Omental fat pad (tissue), 3 donors: ENCODE measurements at regions not wholly inside any gene's neighbourhood (a gene's known extent, or its start where the extent isn't known, plus 50 kb on each side); places are given as distances from the start of the nearest gene placed in this dataset.

Experiments used
- ATAC-seq: fragments of 150-250 bp; one replicate; pipeline ENCODE4 v1.9.1; 2016; ENCODE audit warnings: mild to moderate bottlenecking, moderate library complexity; ENCODE audit not compliant: low FRiP score
- DNase-seq: peaks from one replicate; pipeline ENCODE4 v3.0.0-alpha.2; 2019; ENCODE audit warnings: low spot score
- TF ChIP-seq, protein P1 (sequence below), 3 donors: fragments of 450-650 bp; IDR thresholded peaks; one replicate each; pipeline ENCODE4 v1.5.1; 2016 to 2017; ENCODE audit warnings: antibody characterized with exemption in 3 of 3, mild to moderate bottlenecking in 3 of 3, moderate library complexity in 2 of 3

DNA sequence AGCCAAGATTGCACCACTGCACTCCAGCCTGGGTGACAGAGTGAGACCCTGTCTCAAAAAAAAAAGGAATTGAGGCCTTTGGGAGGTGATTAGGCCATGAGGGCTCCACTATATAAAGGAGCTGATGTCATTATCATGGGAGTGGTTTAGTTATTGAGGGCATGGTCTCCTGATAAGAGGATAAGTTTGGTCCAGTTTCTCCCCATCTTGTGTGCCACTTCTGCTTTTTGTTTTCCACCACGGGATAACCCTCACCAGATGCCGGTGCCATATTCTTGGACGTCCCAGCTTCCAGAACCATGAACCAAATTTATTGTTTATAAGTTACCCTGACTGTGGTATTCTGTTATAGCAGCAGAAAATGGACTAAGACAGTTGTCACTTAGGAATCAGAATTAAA lies 125.8 kb downstream of the C1D start:
- DNase-seq (no peak), ATAC-seq (no peak)
- TF ChIP-seq, protein P1, sequence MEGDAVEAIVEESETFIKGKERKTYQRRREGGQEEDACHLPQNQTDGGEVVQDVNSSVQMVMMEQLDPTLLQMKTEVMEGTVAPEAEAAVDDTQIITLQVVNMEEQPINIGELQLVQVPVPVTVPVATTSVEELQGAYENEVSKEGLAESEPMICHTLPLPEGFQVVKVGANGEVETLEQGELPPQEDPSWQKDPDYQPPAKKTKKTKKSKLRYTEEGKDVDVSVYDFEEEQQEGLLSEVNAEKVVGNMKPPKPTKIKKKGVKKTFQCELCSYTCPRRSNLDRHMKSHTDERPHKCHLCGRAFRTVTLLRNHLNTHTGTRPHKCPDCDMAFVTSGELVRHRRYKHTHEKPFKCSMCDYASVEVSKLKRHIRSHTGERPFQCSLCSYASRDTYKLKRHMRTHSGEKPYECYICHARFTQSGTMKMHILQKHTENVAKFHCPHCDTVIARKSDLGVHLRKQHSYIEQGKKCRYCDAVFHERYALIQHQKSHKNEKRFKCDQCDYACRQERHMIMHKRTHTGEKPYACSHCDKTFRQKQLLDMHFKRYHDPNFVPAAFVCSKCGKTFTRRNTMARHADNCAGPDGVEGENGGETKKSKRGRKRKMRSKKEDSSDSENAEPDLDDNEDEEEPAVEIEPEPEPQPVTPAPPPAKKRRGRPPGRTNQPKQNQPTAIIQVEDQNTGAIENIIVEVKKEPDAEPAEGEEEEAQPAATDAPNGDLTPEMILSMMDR (IDR thresholded peaks at IDR 0.05) = no peak

DNA sequence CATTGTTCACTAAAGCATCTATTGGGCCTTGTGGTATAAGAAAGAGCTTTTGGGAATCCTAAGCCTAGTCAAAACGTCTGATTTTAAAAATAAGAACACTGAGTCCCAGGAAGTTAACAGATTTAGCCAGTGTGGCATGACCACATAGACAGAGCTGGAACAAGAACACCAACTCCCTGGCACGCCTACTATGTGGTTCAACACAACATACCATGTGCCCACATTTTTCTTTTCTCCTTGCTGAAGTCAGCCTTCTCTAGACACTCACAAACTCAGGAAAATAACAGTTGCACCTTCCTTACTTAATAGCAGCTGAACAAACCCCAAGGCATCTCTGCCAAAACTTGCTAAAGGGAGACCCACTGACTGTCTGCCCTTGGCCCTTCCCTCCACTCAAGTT lies 124.8 kb downstream of the C1D start:
- TF ChIP-seq, protein P1 (IDR thresholded peaks at IDR 0.05) = no peak
- DNase-seq = no peak

DNA sequence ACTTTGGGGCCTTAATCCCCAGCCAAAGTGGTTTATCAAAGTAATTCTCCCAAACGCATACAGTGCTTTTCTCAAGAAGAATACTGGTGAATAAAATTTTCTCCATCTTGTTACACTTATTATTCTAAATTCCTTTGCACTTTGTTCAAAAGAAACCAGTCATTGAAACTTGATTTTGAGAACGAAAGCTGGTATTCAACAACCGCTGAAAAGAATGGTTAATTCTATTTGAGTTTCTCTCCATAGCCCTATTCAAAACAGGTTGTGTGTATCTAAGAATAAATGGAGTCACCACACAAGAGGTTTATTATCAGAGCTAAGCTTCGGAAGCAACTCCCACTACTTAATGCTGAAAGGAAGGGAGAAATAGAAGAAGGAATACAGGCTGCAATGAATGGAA lies 117.7 kb downstream of the C1D start:
- ATAC-seq (no peak), DNase-seq (no peak)
- TF ChIP-seq, protein P1 (IDR thresholded peaks at IDR 0.05) = no peak

More for the DNA sequence above, 124.8 kb downstream of the C1D start:
- no peak for ATAC-seq

DNA sequence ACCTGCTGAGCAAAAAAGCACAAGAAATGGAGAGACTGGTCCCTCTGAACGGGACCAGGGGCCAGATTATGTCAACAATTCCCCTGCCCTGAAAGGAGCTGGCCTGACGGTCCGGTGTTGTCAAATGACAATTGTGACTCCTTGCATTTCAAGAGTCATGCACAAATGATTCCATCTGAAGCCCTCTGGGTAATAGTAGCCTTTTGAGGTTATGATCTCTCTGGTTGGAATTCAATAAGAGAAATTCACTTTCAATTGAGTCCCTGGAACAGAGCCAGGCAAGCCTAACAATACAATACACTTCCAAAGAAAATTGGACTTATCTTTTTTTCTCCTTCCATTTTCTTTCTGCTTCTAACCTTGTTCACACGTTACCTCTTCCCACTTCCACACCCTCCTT lies 116.9 kb downstream of the C1D start:
- TF ChIP-seq, protein P1 (IDR thresholded peaks at IDR 0.05) = no peak
- DNase-seq = no peak
- ATAC-seq = no peak

DNA sequence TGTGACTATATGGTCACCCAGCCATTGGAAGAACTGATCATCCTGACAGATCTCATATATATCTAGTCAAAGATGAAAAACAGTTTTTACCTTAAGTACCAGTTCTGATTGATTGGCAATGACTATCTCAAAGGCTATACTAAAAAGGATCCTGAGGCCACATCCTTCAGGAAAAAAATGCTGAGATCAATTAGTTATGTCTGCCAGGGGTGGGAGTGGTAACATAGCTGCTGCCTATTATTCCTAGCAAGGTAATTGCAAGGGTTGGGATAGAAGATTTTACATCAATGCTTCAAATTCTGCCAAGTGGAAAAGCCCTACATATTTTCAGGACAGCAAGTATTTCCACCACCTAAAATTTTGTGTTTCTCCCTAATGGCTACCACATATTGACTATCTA lies 114.7 kb downstream of the C1D start:
- DNase-seq (no peak), ATAC-seq (no peak)
- TF ChIP-seq, protein P1 (IDR thresholded peaks at IDR 0.05) = no peak

DNA sequence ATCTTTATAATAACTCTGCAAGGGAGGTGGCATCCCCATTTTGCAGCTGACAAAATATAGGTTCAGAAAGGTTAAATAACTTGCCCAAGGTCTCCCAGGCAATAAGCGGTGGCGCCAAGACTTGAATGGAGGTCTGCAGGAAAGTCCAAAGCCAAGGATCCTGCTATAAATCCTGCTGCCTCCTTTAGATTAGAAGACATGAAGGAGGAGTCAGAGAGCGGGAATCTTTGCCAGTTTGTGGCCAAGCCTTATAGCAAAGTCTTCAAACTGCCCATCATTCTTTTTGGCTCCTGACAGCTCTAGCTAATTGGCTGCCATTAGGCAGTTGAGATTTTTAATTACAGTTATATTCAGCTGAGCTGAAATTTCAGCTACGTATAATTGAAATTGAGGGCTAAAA lies 114.3 kb downstream of the C1D start:
- ATAC-seq (no peak), DNase-seq (no peak)
- TF ChIP-seq, protein P1 (IDR thresholded peaks at IDR 0.05) = no peak

DNA sequence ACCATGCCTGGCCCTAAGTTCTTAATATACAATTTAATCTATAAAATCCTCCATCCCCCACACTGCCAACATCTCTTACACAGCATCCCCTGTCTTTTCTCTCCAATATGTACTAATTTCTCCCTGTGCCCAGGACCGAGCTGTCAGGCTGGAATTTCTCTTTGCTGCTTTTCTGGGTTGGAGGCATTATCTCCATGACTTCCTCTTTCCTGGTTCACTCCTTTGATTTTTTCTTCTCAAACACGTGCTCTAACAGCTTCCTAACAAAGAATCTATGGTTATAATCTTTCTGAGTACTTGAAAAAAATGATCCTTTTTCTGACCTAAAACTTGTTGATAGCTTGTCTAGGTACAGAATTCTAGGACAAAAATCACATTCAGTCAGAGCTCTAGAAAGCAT lies 112.8 kb downstream of the C1D start:
- DNase-seq (no peak), ATAC-seq (no peak)
- TF ChIP-seq, protein P1 (IDR thresholded peaks at IDR 0.05) = no peak
